ENCODE measurements at regions not wholly inside any gene's neighbourhood (a gene's known extent, or its start where the extent isn't known, plus 50 kb on each side); places are given as distances from the start of the nearest gene placed in this dataset.

GRCh38 chr7:52481571-52481970, 553.9 kb upstream of the POM121L12 start:
- H3K36me3 ChIP-seq = no peaks in the 10 kb centered on the region
- TF ChIP-seq CTCF (IDR thresholded peaks at IDR 0.05) = no peak
- TF ChIP-seq POLR2A (IDR thresholded peaks at IDR 0.05) = no peak
- H3K27me3 ChIP-seq = no peaks in the 10 kb centered on the region
- H3K4me3 ChIP-seq (replicated peaks in 1 of 3) = no peak overlapping the region
- intact Hi-C loops (cut with DNase I) = no loop called here
- H3K4me1 ChIP-seq = no peaks in the 10 kb centered on the region
- no peak for DNase-seq
- 59 to 63% methylated on average over 2 of the region's 2 CpGs for WGBS, 2 donors
- no peak overlapping the region for H3K27ac ChIP-seq
- no peaks in the 10 kb centered on the region for H3K9me3 ChIP-seq

GRCh38 chr7:52479990-52480389, 555.4 kb upstream of the POM121L12 start:
- TF ChIP-seq CTCF (IDR thresholded peaks at IDR 0.05) (no peak), POLR2A (IDR thresholded peaks at IDR 0.05) (no peak)
- intact Hi-C loops (cut with DNase I) = no loop called here
- no peaks in the 10 kb centered on the region for H3K27me3 ChIP-seq

GRCh38 chr7:52475001-52475582, 560.3 kb upstream of the POM121L12 start:
- H3K36me3 ChIP-seq = no peaks in the 10 kb centered on the region
- H3K27ac ChIP-seq = no peak overlapping the region
- TF ChIP-seq POLR2A (IDR thresholded peaks at IDR 0.05) (no peak), CTCF (IDR thresholded peaks at IDR 0.05) (no peak)
- no peak overlapping the region for H3K4me3 ChIP-seq (replicated peaks in 1 of 3)
- no peaks in the 10 kb centered on the region for H3K9me3 ChIP-seq
- H3K27me3 ChIP-seq = no peaks in the 10 kb centered on the region
- intact Hi-C loops (cut with DNase I) = no loop called here
- no peaks in the 10 kb centered on the region for H3K4me1 ChIP-seq
- no peak for DNase-seq

More at GRCh38 chr7:52479990-52480389, 555.4 kb upstream of the POM121L12 start:
- no peaks in the 10 kb centered on the region for H3K4me1 ChIP-seq
- H3K36me3 ChIP-seq = no peaks in the 10 kb centered on the region
- no peak for DNase-seq
- no peak overlapping the region for H3K27ac ChIP-seq
- no peak overlapping the region for H3K4me3 ChIP-seq (replicated peaks in 1 of 3)
- no peaks in the 10 kb centered on the region for H3K9me3 ChIP-seq

DNA sequence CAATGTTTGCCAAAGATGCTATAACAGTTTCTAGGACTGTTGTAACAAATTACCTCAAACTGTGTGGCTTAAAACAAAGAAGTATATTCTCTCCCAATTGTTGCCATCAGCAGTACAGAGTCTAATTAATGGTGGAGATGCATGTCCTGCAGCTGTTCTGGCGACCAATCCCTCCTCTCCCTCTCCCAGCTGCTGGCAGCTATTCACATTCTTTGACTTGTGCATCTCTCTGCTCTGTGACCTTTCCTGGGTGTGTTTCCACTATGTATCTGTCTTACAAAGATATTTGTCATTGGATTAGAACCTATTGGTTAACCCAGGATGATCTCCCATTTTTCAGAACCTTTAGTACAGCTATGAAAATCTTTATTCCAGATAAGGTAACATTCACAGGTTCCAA, 561.7 kb upstream of the POM121L12 start:
- 52 to 70% methylated on average over 1 of the region's 1 CpG for WGBS, 2 donors

More for the DNA sequence above, 561.7 kb upstream of the POM121L12 start:
- no peaks in the 10 kb centered on the region for H3K36me3 ChIP-seq
- H3K9me3 ChIP-seq = no peaks in the 10 kb centered on the region
- TF ChIP-seq CTCF (IDR thresholded peaks at IDR 0.05) = no peak
- no peak for TF ChIP-seq POLR2A (IDR thresholded peaks at IDR 0.05)
- H3K4me1 ChIP-seq = no peaks in the 10 kb centered on the region
- no peak overlapping the region for H3K27ac ChIP-seq
- DNase-seq = no peak
- intact Hi-C loops (cut with DNase I) = no loop called here
- H3K27me3 ChIP-seq = no peaks in the 10 kb centered on the region
- H3K4me3 ChIP-seq (replicated peaks in 1 of 3) = no peak overlapping the region

All from thyroid gland (tissue), 4 donors.